Panc1 (cell line): ENCODE measurements at regions not wholly inside any gene's neighbourhood (a gene's known extent, or its start where the extent isn't known, plus 50 kb on each side); places are given as distances from the start of the nearest gene placed in this dataset.

Experiments used
- CTCF ChIP-seq: fragments of 450-650 bp; IDR thresholded peaks from 2 replicates; pipeline ENCODE4 v1.5.1; 2017; ENCODE audit warnings: mild to moderate bottlenecking
- POLR2AphosphoS5 ChIP-seq: IDR thresholded peaks from 2 replicates; pipeline ENCODE4 v1.6.1; 2012; ENCODE audit warnings: mild to moderate bottlenecking, low read depth, low read length, moderate library complexity
- SIN3A ChIP-seq: IDR thresholded peaks from 2 replicates; pipeline ENCODE4 v1.6.1; 2012; ENCODE audit warnings: low read depth, mild to moderate bottlenecking, low read length, moderate library complexity, borderline replicate concordance; ENCODE audit not compliant: insufficient read depth
- TCF7L2 ChIP-seq: IDR thresholded peaks from 2 replicates; pipeline ENCODE4 v1.6.1; 2011; ENCODE audit warnings: mild to moderate bottlenecking, low read depth, low read length, inconsistent platforms

- TF ChIP-seq SIN3A (no peak), CTCF (no peak), POLR2AphosphoS5 (no peak), TCF7L2 (no peak)
Observed at GRCh38 chr7:128158370-128158769, 82.7 kb upstream of the LEP start.
